ENCODE measurements at regions not wholly inside any gene's neighbourhood (a gene's known extent, or its start where the extent isn't known, plus 50 kb on each side); places are given as distances from the start of the nearest gene placed in this dataset.

GRCh38 chrX:46367491-46367890 lies 177.7 kb downstream of the ZNF674 start:
- no peak overlapping the region for H3K4me3 ChIP-seq
- no peaks in the 10 kb centered on the region for H3K9me3 ChIP-seq
- H3K27ac ChIP-seq, result no peak overlapping the region
- DNase-seq (no peak), ATAC-seq (ENCODE audit: low FRiP score in 2 of 2) (no peak)
- 77 to 83% methylated on average over 2 of the region's 2 CpGs for WGBS, 2 donors
- no peaks in the 10 kb centered on the region for H3K27me3 ChIP-seq
- TF ChIP-seq CTCF (IDR thresholded peaks at IDR 0.05) (no peak), EP300 (IDR thresholded peaks at IDR 0.05) (no peak), POLR2A (IDR thresholded peaks at IDR 0.05) (no peak), POLR2AphosphoS5 (IDR thresholded peaks at IDR 0.05) (no peak)
- H3K36me3 ChIP-seq, result no peaks in the 10 kb centered on the region
- H3K4me1 ChIP-seq, result no peaks in the 10 kb centered on the region

- 80 to 92% methylated on average over 2 of the region's 2 CpGs for WGBS, 2 donors
- no peak for ATAC-seq (ENCODE audit: low FRiP score in 2 of 2)
- Histone ChIP-seq H3K4me1 (no peaks in the 10 kb centered on the region), H3K9me3 (no peaks in the 10 kb centered on the region), H3K4me3 (no peak overlapping the region), H3K27ac (no peak overlapping the region), H3K27me3 (no peaks in the 10 kb centered on the region), H3K36me3 (no peaks in the 10 kb centered on the region)
- TF ChIP-seq POLR2A (IDR thresholded peaks at IDR 0.05) (no peak), POLR2AphosphoS5 (IDR thresholded peaks at IDR 0.05) (no peak), CTCF (IDR thresholded peaks at IDR 0.05) (no peak), EP300 (IDR thresholded peaks at IDR 0.05) (no peak)
- DNase-seq, result no peak
Measured at GRCh38 chrX:46366381-46367207, 178.6 kb downstream of the ZNF674 start.

GRCh38 chrX:46354481-46354880 lies 190.7 kb downstream of the ZNF674 start:
- H3K4me1 ChIP-seq, result no peaks in the 10 kb centered on the region
- H3K4me3 ChIP-seq, result no peak overlapping the region
- no peaks in the 10 kb centered on the region for H3K36me3 ChIP-seq
- ATAC-seq (ENCODE audit: low FRiP score in 2 of 2) (no peak), DNase-seq (no peak)
- no peak overlapping the region for H3K27ac ChIP-seq
- 77 to 92% methylated on average over 1 of the region's 1 CpG for WGBS, 2 donors
- H3K9me3 ChIP-seq, result no peaks in the 10 kb centered on the region
- TF ChIP-seq CTCF (IDR thresholded peaks at IDR 0.05), result no peak
- TF ChIP-seq EP300 (IDR thresholded peaks at IDR 0.05), result no peak
- TF ChIP-seq POLR2AphosphoS5 (IDR thresholded peaks at IDR 0.05), result no peak
- no peaks in the 10 kb centered on the region for H3K27me3 ChIP-seq

GRCh38 chrX:46341767-46342322 lies 203.4 kb downstream of the ZNF674 start:
- DNase-seq, result no peak
- no peaks in the 10 kb centered on the region for H3K27me3 ChIP-seq
- no peak overlapping the region for H3K27ac ChIP-seq
- no peaks in the 10 kb centered on the region for H3K36me3 ChIP-seq
- no peaks in the 10 kb centered on the region for H3K9me3 ChIP-seq
- 28 to 52% methylated on average over 1 of the region's 1 CpG for WGBS, 2 donors
- no peak for TF ChIP-seq POLR2AphosphoS5 (IDR thresholded peaks at IDR 0.05)
- no peak for TF ChIP-seq CTCF (IDR thresholded peaks at IDR 0.05)
- no peak for TF ChIP-seq EP300 (IDR thresholded peaks at IDR 0.05)
- no peak for TF ChIP-seq POLR2A (IDR thresholded peaks at IDR 0.05)
- no peak overlapping the region for H3K4me3 ChIP-seq
- H3K4me1 ChIP-seq, result no peaks in the 10 kb centered on the region
- no peak for ATAC-seq (ENCODE audit: low FRiP score in 2 of 2)

- DNase-seq (no peak), ATAC-seq (ENCODE audit: low FRiP score in 2 of 2) (no peak)
- no peaks in the 10 kb centered on the region for H3K36me3 ChIP-seq
- no peaks in the 10 kb centered on the region for H3K9me3 ChIP-seq
- no peak overlapping the region for H3K27ac ChIP-seq
- no peak overlapping the region for H3K4me3 ChIP-seq
- H3K27me3 ChIP-seq, result no peaks in the 10 kb centered on the region
- TF ChIP-seq EP300 (IDR thresholded peaks at IDR 0.05) (no peak), CTCF (IDR thresholded peaks at IDR 0.05) (no peak), POLR2A (IDR thresholded peaks at IDR 0.05) (no peak), POLR2AphosphoS5 (IDR thresholded peaks at IDR 0.05) (no peak)
- H3K4me1 ChIP-seq, result no peaks in the 10 kb centered on the region
Measured at GRCh38 chrX:46340696-46341095, 204.5 kb downstream of the ZNF674 start.
